GM18520 (cell line): ENCODE measurements at regions not wholly inside any gene's neighbourhood (a gene's known extent, or its start where the extent isn't known, plus 50 kb on each side); places are given as distances from the start of the nearest gene placed in this dataset.

Experiments used
- ATAC-seq: cut with Tn5 transposase; IDR thresholded peaks from one replicate; pipeline ENCODE4 v1.9.1; 2021; ENCODE audit not compliant: unreplicated experiment

GRCh38 chr16:55152875-55153390 is 171.1 kb upstream of the IRX6 start:
- no peak for ATAC-seq

- no peak for ATAC-seq
Observed at GRCh38 chr16:55154262-55154661, 169.7 kb upstream of the IRX6 start.

- no peak for ATAC-seq
Observed at GRCh38 chr16:55154956-55155355, 169.0 kb upstream of the IRX6 start.

- ATAC-seq, result no peak
Observed at GRCh38 chr16:55155815-55156214, 168.2 kb upstream of the IRX6 start.

- ATAC-seq, result no peak
Observed at GRCh38 chr16:55169780-55170179, 154.2 kb upstream of the IRX6 start.

GRCh38 chr16:55171241-55171640 is 152.8 kb upstream of the IRX6 start:
- ATAC-seq, result no peak

GRCh38 chr16:55175389-55175788 is 148.6 kb upstream of the IRX6 start:
- ATAC-seq, result no peak

GRCh38 chr16:55176901-55177300 is 147.1 kb upstream of the IRX6 start:
- ATAC-seq, result no peak

- ATAC-seq, result no peak
Observed at GRCh38 chr16:55179411-55179810, 144.6 kb upstream of the IRX6 start.

GRCh38 chr16:55179852-55180585 is 144.0 kb upstream of the IRX6 start:
- ATAC-seq, result no peak

GRCh38 chr16:55184052-55184451 is 140.0 kb upstream of the IRX6 start:
- ATAC-seq, result no peak

GRCh38 chr16:55184619-55185018 is 139.4 kb upstream of the IRX6 start:
- no peak for ATAC-seq

GRCh38 chr16:55189224-55189623 is 134.8 kb upstream of the IRX6 start:
- no peak for ATAC-seq

GRCh38 chr16:55189682-55190636 is 134.0 kb upstream of the IRX6 start:
- ATAC-seq, result no peak

GRCh38 chr16:55192734-55193133 is 131.3 kb upstream of the IRX6 start:
- ATAC-seq, result no peak

GRCh38 chr16:55203570-55203969 is 120.4 kb upstream of the IRX6 start:
- no peak for ATAC-seq

- ATAC-seq, result no peak
Observed at GRCh38 chr16:55204069-55204468, 119.9 kb upstream of the IRX6 start.

GRCh38 chr16:55204923-55205322 is 119.1 kb upstream of the IRX6 start:
- no peak for ATAC-seq

- no peak for ATAC-seq
Observed at GRCh38 chr16:55207693-55208428, 116.1 kb upstream of the IRX6 start.

- ATAC-seq, result no peak
Observed at GRCh38 chr16:55209626-55210025, 114.4 kb upstream of the IRX6 start.

GRCh38 chr16:55212791-55213190 is 111.2 kb upstream of the IRX6 start:
- ATAC-seq, result no peak
